Osteocyte (in vitro differentiated cells): ENCODE measurements at regions not wholly inside any gene's neighbourhood (a gene's known extent, or its start where the extent isn't known, plus 50 kb on each side); places are given as distances from the start of the nearest gene placed in this dataset.

Source experiments
- DNase-seq: peaks from one replicate; pipeline ENCODE4 v3.0.0; 2021; ENCODE audit warnings: mixed read lengths; ENCODE audit not compliant: unreplicated experiment; ENCODE audit errors: extremely low spot score
- H3K27ac Mint-ChIP-seq: one replicate; pipeline ENCODE4 v1.8.0; 2021; ENCODE audit warnings: mild to moderate bottlenecking, mixed read lengths; ENCODE audit not compliant: unreplicated experiment
- H3K27me3 Mint-ChIP-seq: one replicate; pipeline ENCODE4 v1.8.0; 2021; ENCODE audit warnings: mixed read lengths; ENCODE audit not compliant: unreplicated experiment
- H3K36me3 Mint-ChIP-seq: one replicate; pipeline ENCODE4 v1.8.0; 2021; ENCODE audit warnings: mixed read lengths; ENCODE audit not compliant: unreplicated experiment
- H3K4me1 Mint-ChIP-seq: one replicate; pipeline ENCODE4 v1.8.0; 2021; ENCODE audit warnings: mixed read lengths; ENCODE audit not compliant: unreplicated experiment
- H3K4me3 Mint-ChIP-seq: one replicate; pipeline ENCODE4 v1.8.0; 2021; ENCODE audit warnings: mild to moderate bottlenecking, moderate library complexity, mixed read lengths; ENCODE audit not compliant: unreplicated experiment
- H3K9me3 Mint-ChIP-seq: one replicate; pipeline ENCODE4 v1.8.0; 2021; ENCODE audit warnings: mixed read lengths; ENCODE audit not compliant: unreplicated experiment
- TF ChIP-seq, protein P1 (sequence below): fragments of 200-600 bp; sonication (generic); IDR thresholded peaks from 2 replicates; pipeline ENCODE4 v1.5.0; 2021; ENCODE audit warnings: antibody characterized with exemption, mild to moderate bottlenecking, moderate library complexity

DNA sequence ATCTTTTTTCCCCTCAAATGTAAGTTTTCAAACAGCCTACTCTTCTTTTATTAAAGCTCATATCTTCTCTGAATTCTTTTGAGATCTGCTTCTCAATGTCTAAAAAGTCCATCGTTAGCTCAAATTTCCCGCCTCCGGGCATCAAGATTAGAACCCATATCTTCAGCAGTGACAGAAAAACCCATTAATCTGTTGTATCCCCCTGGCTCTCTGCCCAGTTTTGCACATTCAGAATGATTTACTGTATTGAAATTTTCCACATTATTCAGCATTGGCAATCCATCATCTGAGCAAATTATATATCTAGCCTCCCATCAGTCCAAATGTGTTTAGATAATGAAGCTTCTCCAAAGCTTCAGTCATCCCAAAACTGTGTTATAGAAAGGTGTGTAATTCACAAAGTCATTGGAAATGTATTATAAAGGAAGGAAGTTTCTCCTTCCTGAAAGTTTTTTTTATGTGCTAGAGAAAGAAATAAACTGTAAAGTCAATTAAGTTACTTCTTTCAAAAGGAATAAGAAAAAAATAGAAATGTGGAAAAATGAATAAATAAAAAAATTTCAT is 849.9 kb downstream of the MAT2B start:
- Mint-ChIP-seq H3K27ac (no peak overlapping the region), H3K4me1 (peaks cover 34% of the 10 kb centered on the region)

DNA sequence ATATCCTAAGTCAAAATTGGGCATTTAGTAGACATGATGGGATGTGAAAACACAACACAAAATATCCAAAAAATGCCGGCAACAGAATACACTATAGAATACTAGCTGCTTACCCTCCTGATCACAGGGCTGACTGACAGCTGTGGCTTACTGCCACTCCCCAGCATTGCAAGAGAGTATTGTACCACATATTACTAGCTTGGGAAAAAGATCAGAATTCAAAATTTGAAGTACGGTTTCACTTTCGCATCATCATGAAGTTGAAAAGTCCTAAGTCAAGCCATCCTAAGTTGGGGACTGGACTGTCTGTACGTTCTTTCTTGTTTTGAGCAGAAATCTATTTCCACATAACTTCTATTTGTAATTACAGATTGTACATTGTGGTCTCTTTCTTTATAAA is 851.4 kb downstream of the MAT2B start:
- DNase-seq: no peak
- TF ChIP-seq, protein P1, sequence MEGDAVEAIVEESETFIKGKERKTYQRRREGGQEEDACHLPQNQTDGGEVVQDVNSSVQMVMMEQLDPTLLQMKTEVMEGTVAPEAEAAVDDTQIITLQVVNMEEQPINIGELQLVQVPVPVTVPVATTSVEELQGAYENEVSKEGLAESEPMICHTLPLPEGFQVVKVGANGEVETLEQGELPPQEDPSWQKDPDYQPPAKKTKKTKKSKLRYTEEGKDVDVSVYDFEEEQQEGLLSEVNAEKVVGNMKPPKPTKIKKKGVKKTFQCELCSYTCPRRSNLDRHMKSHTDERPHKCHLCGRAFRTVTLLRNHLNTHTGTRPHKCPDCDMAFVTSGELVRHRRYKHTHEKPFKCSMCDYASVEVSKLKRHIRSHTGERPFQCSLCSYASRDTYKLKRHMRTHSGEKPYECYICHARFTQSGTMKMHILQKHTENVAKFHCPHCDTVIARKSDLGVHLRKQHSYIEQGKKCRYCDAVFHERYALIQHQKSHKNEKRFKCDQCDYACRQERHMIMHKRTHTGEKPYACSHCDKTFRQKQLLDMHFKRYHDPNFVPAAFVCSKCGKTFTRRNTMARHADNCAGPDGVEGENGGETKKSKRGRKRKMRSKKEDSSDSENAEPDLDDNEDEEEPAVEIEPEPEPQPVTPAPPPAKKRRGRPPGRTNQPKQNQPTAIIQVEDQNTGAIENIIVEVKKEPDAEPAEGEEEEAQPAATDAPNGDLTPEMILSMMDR: no peak
- Mint-ChIP-seq H3K27me3 (no peaks in the 10 kb centered on the region), H3K4me1 (peaks cover 21% of the 10 kb centered on the region), H3K27ac (no peak overlapping the region), H3K9me3 (no peaks in the 10 kb centered on the region), H3K36me3 (no peaks in the 10 kb centered on the region), H3K4me3 (no peak overlapping the region)

More for the DNA sequence above, 849.9 kb downstream of the MAT2B start:
- H3K36me3 Mint-ChIP-seq: no peaks in the 10 kb centered on the region
- TF ChIP-seq, protein P1: no peak
- no peaks in the 10 kb centered on the region for H3K9me3 Mint-ChIP-seq
- no peak overlapping the region for H3K4me3 Mint-ChIP-seq
- H3K27me3 Mint-ChIP-seq: no peaks in the 10 kb centered on the region
- no peak for DNase-seq

DNA sequence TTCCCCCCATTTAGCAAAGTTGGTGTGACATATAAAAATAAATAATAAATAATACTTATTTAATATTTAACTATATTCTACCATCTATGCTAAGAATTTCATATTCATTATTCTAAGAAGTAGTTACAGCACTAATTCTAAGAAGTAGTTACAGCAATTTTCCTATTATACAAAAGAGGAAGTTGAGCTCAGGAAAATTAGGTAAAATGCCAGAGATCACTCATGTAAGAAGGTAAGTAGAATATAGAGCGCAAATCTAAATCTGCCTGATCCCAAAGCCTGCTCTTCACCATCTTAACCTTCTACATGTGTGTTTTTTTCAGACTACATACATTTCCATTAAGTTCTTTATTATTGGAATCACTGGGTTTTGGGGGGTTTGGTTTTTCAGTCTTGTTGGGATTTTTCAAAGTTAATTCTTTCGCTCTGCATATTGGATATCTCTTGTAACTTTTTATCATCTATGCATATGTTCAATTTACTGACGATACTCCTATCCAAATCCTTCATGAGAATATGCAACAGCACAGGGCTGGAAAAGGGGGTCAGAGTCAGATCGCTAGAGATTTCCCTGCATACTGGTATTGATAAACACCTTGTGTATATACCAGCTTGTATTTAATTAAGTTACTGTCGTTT is 852.1 kb downstream of the MAT2B start:
- TF ChIP-seq, protein P1: no peak
- no peak overlapping the region for H3K4me3 Mint-ChIP-seq

DNA sequence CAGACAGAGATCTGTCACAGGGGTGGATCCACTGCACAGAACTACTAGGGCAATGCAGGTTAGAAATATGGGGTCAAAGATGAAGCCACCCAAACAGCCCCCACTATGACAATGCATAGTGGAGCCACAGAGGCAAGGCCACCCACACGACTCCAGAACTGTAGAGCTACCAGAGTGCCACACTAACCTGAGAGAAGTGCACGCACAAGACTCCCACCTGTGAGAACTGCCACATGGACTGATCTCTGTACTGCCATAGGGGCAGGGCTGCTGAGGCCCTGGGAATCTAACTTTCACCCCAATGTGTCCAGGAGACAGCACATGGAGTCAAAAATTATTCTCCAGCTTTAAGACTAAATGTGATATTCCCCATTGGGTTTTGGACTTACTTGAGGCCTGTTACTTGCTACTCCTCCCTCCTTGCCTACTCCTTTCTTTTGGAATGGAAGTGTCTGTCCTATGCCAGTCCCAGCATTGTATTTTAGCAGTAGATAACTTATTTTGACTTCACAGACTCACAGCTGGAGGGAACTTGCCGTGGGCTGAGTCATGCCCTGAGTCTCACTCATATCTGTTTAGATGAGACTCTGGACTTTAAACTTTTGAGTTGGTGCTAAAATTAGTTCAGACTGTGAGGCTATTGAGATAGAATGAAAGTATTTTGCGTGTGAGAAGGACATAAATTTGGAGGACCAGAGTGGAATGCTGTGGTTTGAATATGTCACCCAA is 853.3 kb downstream of the MAT2B start:
- no peak overlapping the region for H3K4me3 Mint-ChIP-seq
- H3K9me3 Mint-ChIP-seq: no peaks in the 10 kb centered on the region
- TF ChIP-seq, protein P1: no peak
- H3K36me3 Mint-ChIP-seq: no peaks in the 10 kb centered on the region
- H3K27me3 Mint-ChIP-seq: peaks cover 3% of the 10 kb centered on the region
- DNase-seq: no peak
- peaks cover 12% of the 10 kb centered on the region for H3K4me1 Mint-ChIP-seq
- H3K27ac Mint-ChIP-seq: no peak overlapping the region

More for the DNA sequence above, 852.1 kb downstream of the MAT2B start:
- Mint-ChIP-seq H3K27ac (no peak overlapping the region), H3K36me3 (no peaks in the 10 kb centered on the region), H3K27me3 (no peaks in the 10 kb centered on the region), H3K9me3 (no peaks in the 10 kb centered on the region), H3K4me1 (peaks cover 18% of the 10 kb centered on the region)
- no peak for DNase-seq
